Neuronal stem cell (in vitro differentiated cells): ENCODE measurements at regions not wholly inside any gene's neighbourhood (a gene's known extent, or its start where the extent isn't known, plus 50 kb on each side); places are given as distances from the start of the nearest gene placed in this dataset.

ENCODE experiments used
- DNase-seq: peaks from one replicate; pipeline ENCODE4 v3.0.0-alpha.2; 2013; ENCODE audit warnings: low spot score
- H2AFZ ChIP-seq: one replicate; pipeline ENCODE4 v1.6.1; 2013; ENCODE audit warnings: mild to moderate bottlenecking, low read length, inconsistent platforms
- H2AK5ac ChIP-seq: 2 replicates; pipeline ENCODE4 v1.6.1; 2013; ENCODE audit warnings: low read depth, mild to moderate bottlenecking, inconsistent platforms, low read length, moderate library complexity, mixed read lengths
- H2BK120ac ChIP-seq: 2 replicates; pipeline ENCODE4 v1.6.1; 2013; ENCODE audit warnings: low read depth, mild to moderate bottlenecking, inconsistent platforms, low read length, moderate library complexity, mixed read lengths
- H2BK12ac ChIP-seq: one replicate; pipeline ENCODE4 v1.6.1; 2013; ENCODE audit warnings: low read length, inconsistent platforms
- H2BK15ac ChIP-seq: 2 replicates; pipeline ENCODE4 v1.6.1; 2013; ENCODE audit warnings: mild to moderate bottlenecking, low read length, inconsistent platforms, mixed read lengths
- H2BK5ac ChIP-seq: one replicate; pipeline ENCODE4 v1.6.1; 2013; ENCODE audit warnings: inconsistent platforms, mild to moderate bottlenecking, low read length, moderate library complexity
- H3K14ac ChIP-seq: one replicate; pipeline ENCODE4 v1.6.1; 2013; ENCODE audit warnings: low read length, inconsistent platforms
- H3K18ac ChIP-seq: 2 replicates; pipeline ENCODE4 v1.6.1; 2013; ENCODE audit warnings: low read length, inconsistent platforms
- H3K23ac ChIP-seq: 2 replicates; pipeline ENCODE4 v1.6.1; 2013; ENCODE audit warnings: low read depth, mild to moderate bottlenecking, mixed read lengths, low read length, inconsistent platforms; ENCODE audit not compliant: poor library complexity
- H3K27ac ChIP-seq: replicated peaks from 3 replicates; pipeline ENCODE4 v1.5.1; 2013; ENCODE audit warnings: low read length, inconsistent platforms
- H3K27me3 ChIP-seq, 3 experiments: 2 replicates each; pipeline ENCODE4 v1.6.1; 2013; ENCODE audit warnings: low read length in 3 of 3, mild to moderate bottlenecking in 2 of 3, inconsistent platforms in 1 of 3, low read depth in 1 of 3, mixed read lengths in 1 of 3, moderate library complexity in 1 of 3; ENCODE audit not compliant: control insufficient read depth in 3 of 3, insufficient read depth in 3 of 3
- H3K36me3 ChIP-seq, 2 donors: replicated peaks in 1 of 2; 2 replicates each; pipeline ENCODE4 v1.6.1; 2013; ENCODE audit warnings: low read length in 2 of 2; ENCODE audit not compliant: control insufficient read depth in 2 of 2, insufficient read depth in 2 of 2
- H3K4ac ChIP-seq: 2 replicates; pipeline ENCODE4 v1.6.1; 2013; ENCODE audit warnings: inconsistent platforms, mild to moderate bottlenecking, low read length, moderate library complexity
- H3K4me1 ChIP-seq, 2 donors: 1 replicate in 1 of 2; 2 replicates in 1 of 2; pipeline ENCODE4 v1.6.1; 2013; ENCODE audit warnings: low read length in 2 of 2, low read depth in 1 of 2; ENCODE audit not compliant: control insufficient read depth in 2 of 2, insufficient read depth in 1 of 2
- H3K4me2 ChIP-seq: one replicate; pipeline ENCODE4 v1.6.1; 2013; ENCODE audit warnings: mild to moderate bottlenecking, low read length, inconsistent platforms; ENCODE audit not compliant: insufficient read depth, poor library complexity, severe bottlenecking
- H3K4me3 ChIP-seq, 2 donors: 2 replicates each; pipeline ENCODE4 v1.5.1; 2013; ENCODE audit warnings: low read length in 2 of 2, mild to moderate bottlenecking in 2 of 2, inconsistent platforms in 1 of 2, moderate library complexity in 1 of 2
- H3K79me1 ChIP-seq: one replicate; pipeline ENCODE4 v1.6.1; 2013; ENCODE audit warnings: low read depth, mild to moderate bottlenecking, inconsistent platforms, low read length, moderate library complexity
- H3K9ac ChIP-seq: one replicate; pipeline ENCODE4 v1.6.1; 2013; ENCODE audit warnings: mild to moderate bottlenecking, low read depth, low read length, inconsistent platforms; ENCODE audit not compliant: poor library complexity
- H3K9me3 ChIP-seq, 2 donors: replicated peaks in 1 of 2; 2 replicates each; pipeline versions ENCODE3 to v1.6.1; 2013; ENCODE audit warnings: low read length in 2 of 2, mild to moderate bottlenecking in 2 of 2, inconsistent platforms in 1 of 2, low read depth in 1 of 2, mixed read lengths in 1 of 2, moderate library complexity in 1 of 2; ENCODE audit not compliant: control insufficient read depth in 2 of 2, insufficient read depth in 1 of 2
- H4K8ac ChIP-seq: one replicate; pipeline ENCODE4 v1.6.1; 2013; ENCODE audit warnings: low read depth, mild to moderate bottlenecking, inconsistent platforms, low read length, moderate library complexity
- H4K91ac ChIP-seq: one replicate; pipeline ENCODE4 v1.6.1; 2013; ENCODE audit warnings: low read length, low read depth, mild to moderate bottlenecking, inconsistent platforms; ENCODE audit not compliant: poor library complexity
- WGBS, 2 donors: extraction: QIAGEN DNeasy Blood & Tissue Kit; methylation state at CpG; one replicate each; pipeline ENCODE4 v1.1.7; 2013; ENCODE audit warnings: missing lambda C conversion rate in 2 of 2, mixed read lengths in 1 of 2; ENCODE audit not compliant: insufficient read length in 2 of 2, insufficient replicate concordance in 1 of 2; ENCODE audit errors: extremely low coverage in 2 of 2; 5-methylcytosine and 5-hydroxymethylcytosine counted together

GRCh38 chr10:105506262-105506661, 865.2 kb downstream of the SORCS3 start:
- Histone ChIP-seq H3K14ac (no peak overlapping the region), H4K8ac (no peak overlapping the region), H3K27me3 (no peaks in the 10 kb centered on the region), H3K4ac (no peak overlapping the region), H2BK120ac (no peak overlapping the region), H3K4me3 (no peak overlapping the region), H3K4me1 (peaks cover 0 to 3% of the 10 kb centered on the region in 2 donors), H2BK15ac (no peak overlapping the region), H3K27ac (no peak overlapping the region), H3K4me2 (no peak overlapping the region), H3K18ac (no peak overlapping the region), H3K36me3 (no peaks in the 10 kb centered on the region), H3K9me3 (no peaks in the 10 kb centered on the region), H3K9ac (no peak overlapping the region), H3K79me1 (no peaks in the 10 kb centered on the region), H4K91ac (no peak overlapping the region), H3K23ac (no peak overlapping the region), H2BK12ac (no peak overlapping the region), H2AFZ (no peak overlapping the region), H2AK5ac (no peak overlapping the region), H2BK5ac (no peak overlapping the region)
- no peak for DNase-seq
- WGBS, 2 donors, result no CpG with 5 or more reads among the region's 5 CpGs

GRCh38 chr10:105503714-105504113, 862.6 kb downstream of the SORCS3 start:
- H2AK5ac ChIP-seq, result no peak overlapping the region
- H3K79me1 ChIP-seq, result no peaks in the 10 kb centered on the region
- H4K8ac ChIP-seq, result no peak overlapping the region
- H2BK5ac ChIP-seq, result no peak overlapping the region
- no peak for DNase-seq
- H2BK120ac ChIP-seq, result no peak overlapping the region
- no peak overlapping the region for H3K27ac ChIP-seq
- H3K4ac ChIP-seq, result no peak overlapping the region
- H2AFZ ChIP-seq, result peak overlapping the region; percentile 67
- no peak overlapping the region for H3K9ac ChIP-seq
- H4K91ac ChIP-seq, result no peak overlapping the region
- no peaks in the 10 kb centered on the region for H3K36me3 ChIP-seq
- no peak overlapping the region for H3K4me3 ChIP-seq
- peaks cover 0 to 3% of the 10 kb centered on the region in 2 donors for H3K4me1 ChIP-seq
- no peaks in the 10 kb centered on the region for H3K9me3 ChIP-seq
- H3K4me2 ChIP-seq, result no peak overlapping the region
- H2BK15ac ChIP-seq, result no peak overlapping the region
- no peak overlapping the region for H3K14ac ChIP-seq
- H3K23ac ChIP-seq, result no peak overlapping the region
- no peak overlapping the region for H2BK12ac ChIP-seq
- H3K18ac ChIP-seq, result no peak overlapping the region
- H3K27me3 ChIP-seq, result no peaks in the 10 kb centered on the region

GRCh38 chr10:105502058-105502457, 861.0 kb downstream of the SORCS3 start:
- no peak overlapping the region for H3K4ac ChIP-seq
- no peak overlapping the region for H3K27ac ChIP-seq
- H3K4me2 ChIP-seq, result no peak overlapping the region
- H3K36me3 ChIP-seq, result no peaks in the 10 kb centered on the region
- H2AFZ ChIP-seq, result no peak overlapping the region
- no peak overlapping the region for H3K4me3 ChIP-seq
- no peak overlapping the region for H4K91ac ChIP-seq
- no peak overlapping the region for H2BK5ac ChIP-seq
- no peak for DNase-seq
- H3K27me3 ChIP-seq, result no peaks in the 10 kb centered on the region
- no CpG with 5 or more reads among the region's 3 CpGs for WGBS, 2 donors
- no peak overlapping the region for H3K18ac ChIP-seq
- H3K79me1 ChIP-seq, result no peaks in the 10 kb centered on the region
- no peaks in the 10 kb centered on the region for H3K9me3 ChIP-seq
- H3K4me1 ChIP-seq, result peaks cover 0 to 3% of the 10 kb centered on the region in 2 donors
- no peak overlapping the region for H2BK12ac ChIP-seq
- H3K9ac ChIP-seq, result no peak overlapping the region
- no peak overlapping the region for H2AK5ac ChIP-seq
- H3K14ac ChIP-seq, result no peak overlapping the region
- no peak overlapping the region for H2BK15ac ChIP-seq
- H4K8ac ChIP-seq, result no peak overlapping the region
- H2BK120ac ChIP-seq, result no peak overlapping the region
- H3K23ac ChIP-seq, result no peak overlapping the region

GRCh38 chr10:105494944-105495343, 853.9 kb downstream of the SORCS3 start:
- Histone ChIP-seq H2AK5ac (no peak overlapping the region), H3K4me3 (no peak overlapping the region), H3K14ac (no peak overlapping the region), H2AFZ (no peak overlapping the region), H3K9ac (no peak overlapping the region), H3K9me3 (no peaks in the 10 kb centered on the region), H3K27me3 (no peaks in the 10 kb centered on the region), H3K4ac (no peak overlapping the region), H3K36me3 (no peaks in the 10 kb centered on the region), H3K23ac (no peak overlapping the region), H4K91ac (no peak overlapping the region), H3K79me1 (no peaks in the 10 kb centered on the region), H4K8ac (no peak overlapping the region), H3K18ac (no peak overlapping the region), H3K4me1 (no peaks in the 10 kb centered on the region), H3K27ac (no peak overlapping the region), H2BK12ac (no peak overlapping the region), H3K4me2 (no peak overlapping the region), H2BK15ac (no peak overlapping the region), H2BK5ac (no peak overlapping the region), H2BK120ac (no peak overlapping the region)
- DNase-seq, result no peak
- no CpG with 5 or more reads among the region's 4 CpGs for WGBS, 2 donors
